Progenitor cell of endocrine pancreas (in vitro differentiated cells): ENCODE measurements at regions not wholly inside any gene's neighbourhood (a gene's known extent, or its start where the extent isn't known, plus 50 kb on each side); places are given as distances from the start of the nearest gene placed in this dataset.

ENCODE experiments used
- DNase-seq: peaks from one replicate; pipeline ENCODE4 v3.0.0; 2021; ENCODE audit warnings: low spot score; ENCODE audit not compliant: unreplicated experiment
- H3K27ac Mint-ChIP-seq: 2 replicates; pipeline ENCODE4 v1.8.0; 2021; ENCODE audit warnings: mild to moderate bottlenecking, moderate library complexity, mixed read lengths
- H3K27me3 Mint-ChIP-seq: 2 replicates; pipeline ENCODE4 v1.8.0; 2021; ENCODE audit warnings: mixed read lengths
- H3K36me3 Mint-ChIP-seq: 2 replicates; pipeline ENCODE4 v1.8.0; 2022; ENCODE audit warnings: mixed read lengths; ENCODE audit not compliant: insufficient read depth
- H3K4me1 Mint-ChIP-seq: 2 replicates; pipeline ENCODE4 v1.8.0; 2021; ENCODE audit warnings: low read depth, mixed read lengths
- H3K4me3 Mint-ChIP-seq: 2 replicates; pipeline ENCODE4 v1.8.0; 2021; ENCODE audit warnings: low read depth, mild to moderate bottlenecking, moderate library complexity, mixed read lengths
- H3K9me3 Mint-ChIP-seq: 2 replicates; pipeline ENCODE4 v1.8.0; 2021; ENCODE audit warnings: low read depth, mixed read lengths
- CTCF ChIP-seq: fragments of 200-600 bp; sonication (generic); IDR thresholded peaks from one replicate; pipeline ENCODE4 v1.5.0; 2021; ENCODE audit warnings: antibody characterized with exemption, mild to moderate bottlenecking; ENCODE audit not compliant: unreplicated experiment

- Mint-ChIP-seq H3K27me3 (peaks cover 7% of the 10 kb centered on the region), H3K4me1 (peaks cover 6% of the 10 kb centered on the region), H3K36me3 (peaks cover 1% of the 10 kb centered on the region), H3K4me3 (no peak overlapping the region), H3K9me3 (peaks cover 18% of the 10 kb centered on the region), H3K27ac (no peak overlapping the region)
- no peak for DNase-seq
- TF ChIP-seq CTCF = no peak
Measured at GRCh38 chr14:50020799-50021198, 95.6 kb downstream of the VCPKMT start.

- peaks cover 1% of the 10 kb centered on the region for H3K36me3 Mint-ChIP-seq
- H3K27ac Mint-ChIP-seq = no peak overlapping the region
- H3K4me1 Mint-ChIP-seq = peaks cover 6% of the 10 kb centered on the region
- H3K27me3 Mint-ChIP-seq = peaks cover 4% of the 10 kb centered on the region
- no peak for TF ChIP-seq CTCF
- no peak overlapping the region for H3K4me3 Mint-ChIP-seq
- DNase-seq = no peak
- peaks cover 19% of the 10 kb centered on the region for H3K9me3 Mint-ChIP-seq
Measured at GRCh38 chr14:50021261-50022031, 94.9 kb downstream of the VCPKMT start.

GRCh38 chr14:50022661-50023060 is 93.7 kb downstream of the VCPKMT start:
- Mint-ChIP-seq H3K27me3 (peaks cover 1% of the 10 kb centered on the region), H3K27ac (no peak overlapping the region), H3K9me3 (peaks cover 19% of the 10 kb centered on the region), H3K4me1 (peaks cover 6% of the 10 kb centered on the region), H3K4me3 (no peak overlapping the region), H3K36me3 (peaks cover 1% of the 10 kb centered on the region)
- no peak for TF ChIP-seq CTCF
- no peak for DNase-seq

GRCh38 chr14:50023671-50024490 is 92.5 kb downstream of the VCPKMT start:
- H3K27me3 Mint-ChIP-seq = no peaks in the 10 kb centered on the region
- H3K9me3 Mint-ChIP-seq = peaks cover 19% of the 10 kb centered on the region
- peaks cover 5% of the 10 kb centered on the region for H3K4me1 Mint-ChIP-seq
- no peak for DNase-seq
- peaks cover 1% of the 10 kb centered on the region for H3K36me3 Mint-ChIP-seq
- no peak for TF ChIP-seq CTCF
- no peak overlapping the region for H3K4me3 Mint-ChIP-seq
- no peak overlapping the region for H3K27ac Mint-ChIP-seq

GRCh38 chr14:50025073-50025472 is 91.3 kb downstream of the VCPKMT start:
- no peaks in the 10 kb centered on the region for H3K27me3 Mint-ChIP-seq

More at GRCh38 chr14:50025073-50025472, 91.3 kb downstream of the VCPKMT start:
- no peak for TF ChIP-seq CTCF
- H3K4me1 Mint-ChIP-seq = peaks cover 5% of the 10 kb centered on the region
- no peak overlapping the region for H3K27ac Mint-ChIP-seq
- H3K36me3 Mint-ChIP-seq = no peaks in the 10 kb centered on the region
- H3K9me3 Mint-ChIP-seq = peaks cover 15% of the 10 kb centered on the region
- no peak for DNase-seq
- H3K4me3 Mint-ChIP-seq = no peak overlapping the region
